ENCODE measurements at regions not wholly inside any gene's neighbourhood (a gene's known extent, or its start where the extent isn't known, plus 50 kb on each side); places are given as distances from the start of the nearest gene placed in this dataset.
A peak's percentile ranks its signal among the peaks of the same experiment; 100 is the strongest.

DNA sequence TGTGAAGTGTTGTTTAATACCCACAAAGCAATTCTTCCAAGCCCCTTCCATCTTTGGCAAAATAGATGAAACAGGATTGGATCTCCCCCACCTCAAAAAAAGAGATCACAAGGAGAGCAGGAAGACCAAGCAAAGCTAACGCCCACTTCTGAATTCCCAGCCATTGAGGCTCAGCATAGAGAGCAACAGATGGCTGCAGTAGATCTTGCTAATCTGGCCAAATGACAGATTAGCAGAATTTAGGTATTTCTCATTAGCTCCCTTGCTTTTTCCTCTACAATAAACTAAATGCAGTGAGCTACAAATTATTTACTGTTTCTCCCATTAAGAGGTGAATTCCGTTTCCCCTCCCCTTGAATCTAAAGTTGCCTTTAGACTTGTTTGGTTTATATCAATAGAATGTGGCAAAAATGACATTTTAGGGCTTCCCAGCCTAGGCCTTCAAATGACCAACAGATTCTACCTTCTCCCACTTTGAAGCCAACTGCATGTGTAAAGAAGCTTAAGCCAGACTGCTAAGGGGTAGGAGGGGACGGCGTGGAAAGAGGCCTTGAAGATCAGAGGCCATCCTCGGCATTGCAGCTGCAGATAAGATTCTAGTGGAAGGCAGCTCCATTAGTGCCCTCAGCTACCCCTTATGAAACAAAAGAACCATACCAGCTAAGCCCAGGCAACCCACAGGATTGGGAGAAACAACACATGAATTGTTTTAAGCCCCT lies 56.8 kb upstream of the CPEB4 start:
- Histone ChIP-seq H3K27ac (ENCODE audit: extremely low read depth, low read depth, low read length) (no peak overlapping the region), H3K27me3 (ENCODE audit: control insufficient read depth in 2 of 2, insufficient read depth in 2 of 2, low read length in 2 of 2) (no peaks in the 10 kb centered on the region), H3K4me1 (replicated peaks in 1 of 2; ENCODE audit: control insufficient read depth in 2 of 2, insufficient read depth in 2 of 2, low read length in 2 of 2) (peaks cover 14 to 67% of the 10 kb centered on the region in 2 experiments; a peak in 4 of 5 replicates), H3K4me3 (no peak overlapping the region), H3K36me3 (ENCODE audit: control insufficient read depth, insufficient read depth, low read length) (no peaks in the 10 kb centered on the region), H3K9me1 (ENCODE audit: control insufficient read depth, insufficient read depth, low read length) (no peaks in the 10 kb centered on the region), H3K79me2 (ENCODE audit: control insufficient read depth, insufficient read depth, low read length) (no peaks in the 10 kb centered on the region), H4K20me1 (replicated peaks; ENCODE audit: control insufficient read depth, insufficient read depth, low read length) (no peaks in the 10 kb centered on the region), H3K4me2 (ENCODE audit: insufficient read depth, low read length) (peak overlapping the region; percentile 22; the same call in 1 of the 2 replicates), H3K9ac (ENCODE audit: insufficient read depth in 1 of 2, low read depth in 2 of 2, low read length in 2 of 2) (0 out of 4 replicates have a peak overlapping the region, but pooled peaks of 1 of the 2 experiments have one; percentile 33), H2AFZ (ENCODE audit: low read depth, low read length) (peak overlapping the region; percentile 68), H3K9me3 (replicated peaks; ENCODE audit: control insufficient read depth, insufficient read depth, low read depth, low read length) (no peaks in the 10 kb centered on the region)
- peak; percentile 81 for FAIRE-seq
- in situ Hi-C loops (cut with MboI): no loop called here
- intact Hi-C loops (cut with micrococcal nuclease): no loop called here
- no TSS peak for BruUV-seq (replicated peaks)
- CTCF ChIA-PET (ENCODE audit: low intra/inter-chr PET ratio): no interaction called here
- DNase-seq (ENCODE audit: extremely low read depth in 1 of 4, low spot score in 3 of 4): peak; percentile 66 to 80 (median 73)
- 15% methylated on average over 5 of the region's 5 CpGs for WGBS (ENCODE audit: insufficient coverage, low coverage, missing lambda C conversion rate)
- POLR2A ChIA-PET: interaction anchor here (0.7 to 1.6 kb wide), 6 partner anchors 8 to 203 kb away, joined by 3 to 4 read pairs (median 3); no protein-coding TSS in a partner anchor
- peak; percentile 87 for ATAC-seq
- TF ChIP-seq, protein P1, sequence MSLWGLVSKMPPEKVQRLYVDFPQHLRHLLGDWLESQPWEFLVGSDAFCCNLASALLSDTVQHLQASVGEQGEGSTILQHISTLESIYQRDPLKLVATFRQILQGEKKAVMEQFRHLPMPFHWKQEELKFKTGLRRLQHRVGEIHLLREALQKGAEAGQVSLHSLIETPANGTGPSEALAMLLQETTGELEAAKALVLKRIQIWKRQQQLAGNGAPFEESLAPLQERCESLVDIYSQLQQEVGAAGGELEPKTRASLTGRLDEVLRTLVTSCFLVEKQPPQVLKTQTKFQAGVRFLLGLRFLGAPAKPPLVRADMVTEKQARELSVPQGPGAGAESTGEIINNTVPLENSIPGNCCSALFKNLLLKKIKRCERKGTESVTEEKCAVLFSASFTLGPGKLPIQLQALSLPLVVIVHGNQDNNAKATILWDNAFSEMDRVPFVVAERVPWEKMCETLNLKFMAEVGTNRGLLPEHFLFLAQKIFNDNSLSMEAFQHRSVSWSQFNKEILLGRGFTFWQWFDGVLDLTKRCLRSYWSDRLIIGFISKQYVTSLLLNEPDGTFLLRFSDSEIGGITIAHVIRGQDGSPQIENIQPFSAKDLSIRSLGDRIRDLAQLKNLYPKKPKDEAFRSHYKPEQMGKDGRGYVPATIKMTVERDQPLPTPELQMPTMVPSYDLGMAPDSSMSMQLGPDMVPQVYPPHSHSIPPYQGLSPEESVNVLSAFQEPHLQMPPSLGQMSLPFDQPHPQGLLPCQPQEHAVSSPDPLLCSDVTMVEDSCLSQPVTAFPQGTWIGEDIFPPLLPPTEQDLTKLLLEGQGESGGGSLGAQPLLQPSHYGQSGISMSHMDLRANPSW (CRISPR knock-in tag; IDR thresholded peaks at IDR 0.05): no peak
- TF ChIP-seq NFE2 (IDR thresholded peaks at IDR 0.05; ENCODE audit: low read depth): no peak
- TF ChIP-seq GABPB1 (CRISPR knock-in tag; IDR thresholded peaks at IDR 0.05): no peak
- no peak for TF ChIP-seq ZNF274 (IDR thresholded peaks at IDR 0.05; ENCODE audit: borderline replicate concordance, low read depth, low read length)
- TF ChIP-seq ZFX (CRISPR knock-in tag; IDR thresholded peaks at IDR 0.05): no peak
- TF ChIP-seq SAFB2 (IDR thresholded peaks at IDR 0.05; ENCODE audit: borderline replicate concordance, low read depth, low read length, severe bottlenecking): no peak
- no peak for TF ChIP-seq ZNF175 (CRISPR knock-in tag; IDR thresholded peaks at IDR 0.05; ENCODE audit: low read depth)
- no peak for TF ChIP-seq ZNF584 (CRISPR knock-in tag; IDR thresholded peaks at IDR 0.05; ENCODE audit: low read depth)
- TF ChIP-seq ZNF217 (CRISPR knock-in tag; IDR thresholded peaks at IDR 0.05): no peak
- TF ChIP-seq DIDO1 (tag; IDR thresholded peaks at IDR 0.05; ENCODE audit: low read depth): no peak
- TF ChIP-seq TARDBP (IDR thresholded peaks at IDR 0.05): no peak
- no peak for TF ChIP-seq POLR2B (IDR thresholded peaks at IDR 0.05; ENCODE audit: low read depth, partially characterized antibody)
- TF ChIP-seq PML (IDR thresholded peaks at IDR 0.05; ENCODE audit: low read length): peak; percentile 53; the same call in 1 of the 2 replicates
- TF ChIP-seq ZNF23 (CRISPR knock-in tag; IDR thresholded peaks at IDR 0.05): no peak
- TF ChIP-seq HDGF (IDR thresholded peaks at IDR 0.05): no peak
- peak; percentile 42 for TF ChIP-seq MEIS2 (IDR thresholded peaks at IDR 0.05; ENCODE audit: partially characterized antibody)
- TF ChIP-seq, protein P2, sequence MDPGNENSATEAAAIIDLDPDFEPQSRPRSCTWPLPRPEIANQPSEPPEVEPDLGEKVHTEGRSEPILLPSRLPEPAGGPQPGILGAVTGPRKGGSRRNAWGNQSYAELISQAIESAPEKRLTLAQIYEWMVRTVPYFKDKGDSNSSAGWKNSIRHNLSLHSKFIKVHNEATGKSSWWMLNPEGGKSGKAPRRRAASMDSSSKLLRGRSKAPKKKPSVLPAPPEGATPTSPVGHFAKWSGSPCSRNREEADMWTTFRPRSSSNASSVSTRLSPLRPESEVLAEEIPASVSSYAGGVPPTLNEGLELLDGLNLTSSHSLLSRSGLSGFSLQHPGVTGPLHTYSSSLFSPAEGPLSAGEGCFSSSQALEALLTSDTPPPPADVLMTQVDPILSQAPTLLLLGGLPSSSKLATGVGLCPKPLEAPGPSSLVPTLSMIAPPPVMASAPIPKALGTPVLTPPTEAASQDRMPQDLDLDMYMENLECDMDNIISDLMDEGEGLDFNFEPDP (CRISPR knock-in tag; IDR thresholded peaks at IDR 0.05): no peak
- peak; percentile 63; the same call in 1 of the 2 replicates for TF ChIP-seq ARID1B (IDR thresholded peaks at IDR 0.05)
- no peak for TF ChIP-seq TGIF2 (CRISPR knock-in tag; IDR thresholded peaks at IDR 0.05)
- TF ChIP-seq FOXJ3 (CRISPR knock-in tag; IDR thresholded peaks at IDR 0.05): no peak

Measured in K562 (cell line).